ENCODE measurements at regions not wholly inside any gene's neighbourhood (a gene's known extent, or its start where the extent isn't known, plus 50 kb on each side); places are given as distances from the start of the nearest gene placed in this dataset.

DNA sequence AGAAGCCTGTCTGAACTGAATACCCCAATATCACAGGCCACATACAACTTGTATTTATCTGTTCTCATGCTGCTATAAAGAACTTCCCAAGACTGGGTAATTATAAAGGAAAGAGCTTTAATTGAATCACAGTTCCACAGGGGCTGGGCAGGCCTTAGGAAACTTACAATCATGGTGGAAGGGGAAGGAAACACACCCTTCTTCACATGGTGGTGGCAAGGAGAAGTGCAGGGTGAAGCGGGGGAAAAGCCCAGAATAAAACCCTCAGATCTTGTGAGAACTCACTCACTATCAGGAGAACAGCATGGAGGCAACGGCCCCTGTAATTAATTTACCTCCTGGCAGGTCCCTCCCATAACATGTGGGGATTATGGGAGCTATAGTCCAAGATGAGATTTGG lies 50.3 kb upstream of the FNDC1 start:
- ChIA-PET CTCF (interaction anchor here (0.6 to 1.8 kb wide), 5 partner anchors 9 to 110 kb away, joined by 3 to 5 read pairs (median 3); no protein-coding TSS in a partner anchor), POLR2A (no interaction called here)
- no peak for DNase-seq (ENCODE audit: low read depth, low spot score)
- no peak for TF ChIP-seq CTCF (IDR thresholded peaks at IDR 0.05; ENCODE audit: insufficient read depth, low read length, missing control alignments)
- H3K4me3 ChIP-seq (ENCODE audit: low read depth, low read length): no peak overlapping the region

DNA sequence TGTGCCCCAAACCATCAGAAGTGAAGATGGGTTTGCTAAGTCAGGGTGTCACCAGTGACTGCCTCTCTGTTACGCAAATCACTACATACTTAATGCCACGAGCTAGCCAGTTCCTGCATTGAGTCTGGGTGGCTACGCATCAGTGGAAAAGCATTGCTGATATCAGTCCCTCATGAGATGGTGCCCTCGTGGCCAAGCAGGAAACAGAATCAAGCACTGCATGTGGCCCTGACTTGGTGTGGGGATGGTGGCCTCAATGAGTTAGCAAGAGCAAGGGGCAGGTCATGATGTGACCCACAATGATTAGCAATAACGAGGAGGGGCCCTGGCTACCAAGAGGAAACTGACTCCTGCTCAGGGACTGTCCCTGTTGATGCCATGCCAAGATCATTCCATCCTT lies 51.6 kb upstream of the FNDC1 start:
- TF ChIP-seq CTCF (IDR thresholded peaks at IDR 0.05; ENCODE audit: insufficient read depth, low read length, missing control alignments): no peak

GRCh38 chr6:159117046-159117445 lies 52.2 kb upstream of the FNDC1 start:
- ChIA-PET CTCF (interaction anchor here (4.1 kb wide), 1 partner anchor 13 kb away, joined by 23 read pairs; no protein-coding TSS in a partner anchor), POLR2A (no interaction called here)
- H3K4me3 ChIP-seq (ENCODE audit: low read depth, low read length): no peak overlapping the region
- no peak for TF ChIP-seq CTCF (IDR thresholded peaks at IDR 0.05; ENCODE audit: insufficient read depth, low read length, missing control alignments)
- no peak for DNase-seq (ENCODE audit: low read depth, low spot score)

More for the DNA sequence above, 51.6 kb upstream of the FNDC1 start:
- CTCF ChIA-PET: interaction anchor here (1.8 to 4.1 kb wide), 2 partner anchors 13 to 109 kb away, joined by 4 to 23 read pairs; no protein-coding TSS in a partner anchor
- POLR2A ChIA-PET: no interaction called here
- DNase-seq (ENCODE audit: low read depth, low spot score): no peak
- no peak overlapping the region for H3K4me3 ChIP-seq (ENCODE audit: low read depth, low read length)

- TF ChIP-seq CTCF (IDR thresholded peaks at IDR 0.05; ENCODE audit: insufficient read depth, low read length, missing control alignments): no peak
- no peak overlapping the region for H3K4me3 ChIP-seq (ENCODE audit: low read depth, low read length)
- no peak for DNase-seq (ENCODE audit: low read depth, low spot score)
- CTCF ChIA-PET: interaction anchor here (0.8 to 4.1 kb wide), 3 partner anchors 10 to 18 kb away, joined by 4 to 23 read pairs (median 12); no protein-coding TSS in a partner anchor
- POLR2A ChIA-PET: no interaction called here
These were observed 52.9 kb upstream of the FNDC1 start for GRCh38 chr6:159116343-159116742.

- H3K4me3 ChIP-seq (ENCODE audit: low read depth, low read length): no peak overlapping the region
- ChIA-PET CTCF (interaction anchor here (0.7 to 4.1 kb wide), 3 partner anchors 8 to 20 kb away, joined by 3 to 23 read pairs (median 12); no protein-coding TSS in a partner anchor), POLR2A (no interaction called here)
- no peak for TF ChIP-seq CTCF (IDR thresholded peaks at IDR 0.05; ENCODE audit: insufficient read depth, low read length, missing control alignments)
- no peak for DNase-seq (ENCODE audit: low read depth, low spot score)
These were observed 54.6 kb upstream of the FNDC1 start for GRCh38 chr6:159114569-159114968.

DNA sequence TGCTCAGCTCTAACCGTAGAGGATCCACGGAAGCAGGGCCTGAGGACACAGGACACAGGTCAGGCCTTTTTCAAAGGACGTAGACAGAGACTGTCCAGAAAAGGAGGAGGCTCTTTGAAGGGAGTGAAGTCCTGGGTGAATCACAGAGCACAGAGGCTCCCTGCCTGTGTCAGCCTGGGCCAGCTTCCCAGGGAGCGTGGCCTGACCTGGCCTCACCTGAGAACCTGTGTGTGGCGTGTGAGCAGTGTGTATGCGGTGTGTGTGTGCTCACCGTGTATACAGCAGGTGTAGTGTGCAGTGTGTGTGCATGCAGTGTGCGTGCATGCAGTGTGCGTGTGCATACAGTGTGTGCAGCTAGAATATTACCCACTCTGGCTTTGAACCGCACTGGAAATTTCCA lies 56.0 kb upstream of the FNDC1 start:
- no peak overlapping the region for H3K4me3 ChIP-seq (ENCODE audit: low read depth, low read length)
- POLR2A ChIA-PET: no interaction called here
- TF ChIP-seq CTCF (IDR thresholded peaks at IDR 0.05; ENCODE audit: insufficient read depth, low read length, missing control alignments): no peak
- no peak for DNase-seq (ENCODE audit: low read depth, low spot score)
- CTCF ChIA-PET: interaction anchor here (1.0 to 2.0 kb wide), 4 partner anchors 9 to 541 kb away, joined by 3 to 12 read pairs (median 7); no protein-coding TSS in a partner anchor
